ENCODE measurements at regions not wholly inside any gene's neighbourhood (a gene's known extent, or its start where the extent isn't known, plus 50 kb on each side); places are given as distances from the start of the nearest gene placed in this dataset.

DNA sequence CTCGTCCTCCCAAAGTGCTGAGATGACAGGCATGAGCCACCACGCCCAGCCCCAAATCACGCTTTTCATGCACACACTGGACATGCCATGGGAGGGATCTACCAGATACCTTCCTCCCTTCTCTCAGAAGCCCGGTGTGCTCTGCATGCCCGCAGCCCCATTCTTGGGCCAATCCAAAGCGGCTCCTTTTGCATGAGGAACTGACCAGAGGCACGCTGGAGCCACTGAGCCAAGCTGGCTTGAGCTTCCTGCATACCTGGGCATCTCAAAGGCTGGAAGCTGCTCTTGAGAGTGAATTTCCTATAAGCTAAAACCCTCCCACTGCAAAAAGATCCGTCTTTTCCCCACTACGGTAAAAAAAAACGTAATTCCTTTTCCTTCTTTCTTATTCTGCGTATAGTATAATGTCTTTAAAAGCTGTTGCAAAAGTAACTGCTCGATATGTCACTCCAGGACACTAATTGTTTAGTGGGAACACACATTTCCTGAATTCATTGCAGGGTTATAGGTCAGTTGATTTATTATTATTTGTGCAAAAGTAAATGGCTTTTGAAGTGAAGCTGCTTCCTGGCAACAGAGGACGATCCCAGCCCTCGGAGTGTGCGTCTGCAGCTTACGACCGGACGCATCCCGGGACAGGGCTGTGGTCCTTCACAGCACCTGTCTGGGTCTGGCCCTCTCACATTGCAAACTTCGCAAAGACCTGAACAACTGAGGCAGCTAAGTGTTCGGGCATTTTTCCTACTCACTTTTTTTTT lies 61.8 kb upstream of the ETS2 start:
- no peak for TF ChIP-seq CEBPB (IDR thresholded peaks at IDR 0.05; ENCODE audit: borderline replicate concordance, low read depth, low read length)
- no peak for TF ChIP-seq POLR2AphosphoS5 (IDR thresholded peaks at IDR 0.05; ENCODE audit: low read depth, low read length)
- TF ChIP-seq RFX5 (IDR thresholded peaks at IDR 0.05; ENCODE audit: low read depth, low read length), result no peak
- no peak for TF ChIP-seq MAX (IDR thresholded peaks at IDR 0.05)
- TF ChIP-seq, protein P1, sequence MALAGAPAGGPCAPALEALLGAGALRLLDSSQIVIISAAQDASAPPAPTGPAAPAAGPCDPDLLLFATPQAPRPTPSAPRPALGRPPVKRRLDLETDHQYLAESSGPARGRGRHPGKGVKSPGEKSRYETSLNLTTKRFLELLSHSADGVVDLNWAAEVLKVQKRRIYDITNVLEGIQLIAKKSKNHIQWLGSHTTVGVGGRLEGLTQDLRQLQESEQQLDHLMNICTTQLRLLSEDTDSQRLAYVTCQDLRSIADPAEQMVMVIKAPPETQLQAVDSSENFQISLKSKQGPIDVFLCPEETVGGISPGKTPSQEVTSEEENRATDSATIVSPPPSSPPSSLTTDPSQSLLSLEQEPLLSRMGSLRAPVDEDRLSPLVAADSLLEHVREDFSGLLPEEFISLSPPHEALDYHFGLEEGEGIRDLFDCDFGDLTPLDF (CRISPR knock-in tag; IDR thresholded peaks at IDR 0.05), result no peak
- no peak for TF ChIP-seq POLR2A (IDR thresholded peaks at IDR 0.05; ENCODE audit: insufficient read depth in 1 of 2, low read depth in 2 of 2, low read length in 2 of 2)
- TF ChIP-seq, protein P2, sequence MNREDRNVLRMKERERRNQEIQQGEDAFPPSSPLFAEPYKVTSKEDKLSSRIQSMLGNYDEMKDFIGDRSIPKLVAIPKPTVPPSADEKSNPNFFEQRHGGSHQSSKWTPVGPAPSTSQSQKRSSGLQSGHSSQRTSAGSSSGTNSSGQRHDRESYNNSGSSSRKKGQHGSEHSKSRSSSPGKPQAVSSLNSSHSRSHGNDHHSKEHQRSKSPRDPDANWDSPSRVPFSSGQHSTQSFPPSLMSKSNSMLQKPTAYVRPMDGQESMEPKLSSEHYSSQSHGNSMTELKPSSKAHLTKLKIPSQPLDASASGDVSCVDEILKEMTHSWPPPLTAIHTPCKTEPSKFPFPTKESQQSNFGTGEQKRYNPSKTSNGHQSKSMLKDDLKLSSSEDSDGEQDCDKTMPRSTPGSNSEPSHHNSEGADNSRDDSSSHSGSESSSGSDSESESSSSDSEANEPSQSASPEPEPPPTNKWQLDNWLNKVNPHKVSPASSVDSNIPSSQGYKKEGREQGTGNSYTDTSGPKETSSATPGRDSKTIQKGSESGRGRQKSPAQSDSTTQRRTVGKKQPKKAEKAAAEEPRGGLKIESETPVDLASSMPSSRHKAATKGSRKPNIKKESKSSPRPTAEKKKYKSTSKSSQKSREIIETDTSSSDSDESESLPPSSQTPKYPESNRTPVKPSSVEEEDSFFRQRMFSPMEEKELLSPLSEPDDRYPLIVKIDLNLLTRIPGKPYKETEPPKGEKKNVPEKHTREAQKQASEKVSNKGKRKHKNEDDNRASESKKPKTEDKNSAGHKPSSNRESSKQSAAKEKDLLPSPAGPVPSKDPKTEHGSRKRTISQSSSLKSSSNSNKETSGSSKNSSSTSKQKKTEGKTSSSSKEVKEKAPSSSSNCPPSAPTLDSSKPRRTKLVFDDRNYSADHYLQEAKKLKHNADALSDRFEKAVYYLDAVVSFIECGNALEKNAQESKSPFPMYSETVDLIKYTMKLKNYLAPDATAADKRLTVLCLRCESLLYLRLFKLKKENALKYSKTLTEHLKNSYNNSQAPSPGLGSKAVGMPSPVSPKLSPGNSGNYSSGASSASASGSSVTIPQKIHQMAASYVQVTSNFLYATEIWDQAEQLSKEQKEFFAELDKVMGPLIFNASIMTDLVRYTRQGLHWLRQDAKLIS (CRISPR knock-in tag; IDR thresholded peaks at IDR 0.05), result no peak
- no peak for TF ChIP-seq EZH2 (conservative IDR thresholded peaks at IDR 0.05; ENCODE audit: low read depth, low read length)
- TF ChIP-seq, protein P3, sequence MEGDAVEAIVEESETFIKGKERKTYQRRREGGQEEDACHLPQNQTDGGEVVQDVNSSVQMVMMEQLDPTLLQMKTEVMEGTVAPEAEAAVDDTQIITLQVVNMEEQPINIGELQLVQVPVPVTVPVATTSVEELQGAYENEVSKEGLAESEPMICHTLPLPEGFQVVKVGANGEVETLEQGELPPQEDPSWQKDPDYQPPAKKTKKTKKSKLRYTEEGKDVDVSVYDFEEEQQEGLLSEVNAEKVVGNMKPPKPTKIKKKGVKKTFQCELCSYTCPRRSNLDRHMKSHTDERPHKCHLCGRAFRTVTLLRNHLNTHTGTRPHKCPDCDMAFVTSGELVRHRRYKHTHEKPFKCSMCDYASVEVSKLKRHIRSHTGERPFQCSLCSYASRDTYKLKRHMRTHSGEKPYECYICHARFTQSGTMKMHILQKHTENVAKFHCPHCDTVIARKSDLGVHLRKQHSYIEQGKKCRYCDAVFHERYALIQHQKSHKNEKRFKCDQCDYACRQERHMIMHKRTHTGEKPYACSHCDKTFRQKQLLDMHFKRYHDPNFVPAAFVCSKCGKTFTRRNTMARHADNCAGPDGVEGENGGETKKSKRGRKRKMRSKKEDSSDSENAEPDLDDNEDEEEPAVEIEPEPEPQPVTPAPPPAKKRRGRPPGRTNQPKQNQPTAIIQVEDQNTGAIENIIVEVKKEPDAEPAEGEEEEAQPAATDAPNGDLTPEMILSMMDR (CRISPR knock-in tag; IDR thresholded peaks at IDR 0.05), result no peak
- no peak for TF ChIP-seq BRCA1 (CRISPR knock-in tag; IDR thresholded peaks at IDR 0.05)
- TF ChIP-seq GATA4 (IDR thresholded peaks at IDR 0.05; ENCODE audit: borderline replicate concordance, low read depth), result no peak
